IMR-90 (cell line): ENCODE measurements at regions not wholly inside any gene's neighbourhood (a gene's known extent, or its start where the extent isn't known, plus 50 kb on each side); places are given as distances from the start of the nearest gene placed in this dataset.

Source experiments
- ATAC-seq: fragments of 200-7000 bp; cut with Tn5 transposase; 2 replicates; pipeline ENCODE4 v1.9.1; 2020; ENCODE audit warnings: low read depth, mild to moderate bottlenecking, moderate library complexity
- BruUV-seq: library from RNA; stranded (reverse); fragments of 400-500 nt; replicated peaks from 2 replicates; lab custom pipeline; 2021; lab: Mats Ljungman, UMichigan
- CTCF ChIA-PET: fragments of 300-600 bp; formaldehyde crosslinking; extraction: SDS; loops from one replicate; lab custom pipeline; 2021; ENCODE audit warnings: antibody characterized with exemption; lab: Yijun Ruan, JAX
- POLR2A ChIA-PET: fragments of 300-600 bp; sonication (Branson Sonifier 250); formaldehyde crosslinking; loops from one replicate; lab custom pipeline; 2022; ENCODE audit warnings: antibody characterized with exemption; ENCODE audit not compliant: unreplicated experiment; lab: Charles Lee
- DNase-seq: peaks from one replicate; pipeline ENCODE4 v3.0.0; 2013
- H2AFZ ChIP-seq: replicated peaks from 2 replicates; pipeline ENCODE3; 2013; ENCODE audit warnings: low read length, mild to moderate bottlenecking; ENCODE audit not compliant: poor library complexity
- H2AK5ac ChIP-seq: 2 replicates; pipeline ENCODE4 v1.6.1; 2013; ENCODE audit warnings: low read depth, low read length, inconsistent platforms
- H2AK9ac ChIP-seq: replicated peaks from 2 replicates; pipeline ENCODE3; 2013; ENCODE audit warnings: mild to moderate bottlenecking, low read depth, low read length, moderate library complexity; ENCODE audit not compliant: poor library complexity
- H2BK120ac ChIP-seq: 2 replicates; pipeline ENCODE4 v1.6.1; 2013; ENCODE audit warnings: low read depth, low read length, inconsistent platforms
- H2BK15ac ChIP-seq: 3 replicates; pipeline ENCODE4 v1.6.1; 2013; ENCODE audit warnings: low read depth, low read length, inconsistent platforms
- H2BK20ac ChIP-seq: 2 replicates; pipeline ENCODE4 v1.6.1; 2013; ENCODE audit warnings: low read depth, mild to moderate bottlenecking, inconsistent platforms, low read length, moderate library complexity
- H2BK5ac ChIP-seq: 2 replicates; pipeline ENCODE4 v1.6.1; 2013; ENCODE audit warnings: mild to moderate bottlenecking, low read depth, low read length, inconsistent platforms; ENCODE audit not compliant: poor library complexity, severe bottlenecking
- H3K14ac ChIP-seq: replicated peaks from 2 replicates; pipeline ENCODE4 v1.6.1; 2013; ENCODE audit warnings: low read depth, low read length, inconsistent platforms
- H3K18ac ChIP-seq: 2 replicates; pipeline ENCODE4 v1.6.1; 2013; ENCODE audit warnings: low read depth, low read length, control low read depth
- H3K23ac ChIP-seq: 2 replicates; pipeline ENCODE4 v1.6.1; 2013; ENCODE audit warnings: low read depth, low read length, inconsistent platforms
- H3K27ac ChIP-seq: 2 replicates; pipeline ENCODE4 v1.5.1; 2013; ENCODE audit warnings: mild to moderate bottlenecking, control low read depth, low read length; ENCODE audit not compliant: insufficient read depth
- H3K27me3 ChIP-seq: 2 replicates; pipeline ENCODE4 v1.6.1; 2013; ENCODE audit warnings: low read length; ENCODE audit not compliant: control insufficient read depth, insufficient read depth
- H3K36me3 ChIP-seq: 2 replicates; pipeline ENCODE4 v1.6.1; 2013; ENCODE audit warnings: low read length, mixed read lengths; ENCODE audit not compliant: control insufficient read depth, insufficient read depth
- H3K4ac ChIP-seq: 2 replicates; pipeline ENCODE4 v1.6.1; 2013; ENCODE audit warnings: low read depth, low read length, inconsistent platforms
- H3K4me1 ChIP-seq: 2 replicates; pipeline ENCODE4 v1.6.1; 2013; ENCODE audit warnings: low read length, mixed read lengths; ENCODE audit not compliant: control insufficient read depth, insufficient read depth
- H3K4me2 ChIP-seq: 2 replicates; pipeline ENCODE4 v1.6.1; 2013; ENCODE audit warnings: low read depth, mild to moderate bottlenecking, control low read depth, low read length, moderate library complexity
- H3K4me3 ChIP-seq: 2 replicates; pipeline ENCODE4 v1.5.1; 2013; ENCODE audit warnings: low read depth, mild to moderate bottlenecking, control low read depth, low read length, moderate library complexity; ENCODE audit not compliant: insufficient read depth
- H3K56ac ChIP-seq: 2 replicates; pipeline ENCODE4 v1.6.1; 2013; ENCODE audit warnings: low read length, inconsistent platforms; ENCODE audit not compliant: insufficient read depth; ENCODE audit errors: extremely low read depth
- H3K79me1 ChIP-seq, 2 experiments: 2 replicates each; pipeline ENCODE4 v1.6.1; 2013; ENCODE audit warnings: low read length in 2 of 2, inconsistent platforms in 1 of 2, low read depth in 1 of 2
- H3K9ac ChIP-seq: 2 replicates; pipeline ENCODE4 v1.6.1; 2013; ENCODE audit warnings: low read depth, low read length, control low read depth
- H3K9me1 ChIP-seq: 2 replicates; pipeline ENCODE4 v1.6.1; 2013; ENCODE audit warnings: low read length, inconsistent platforms; ENCODE audit not compliant: insufficient read depth
- H3K9me3 ChIP-seq: 2 replicates; pipeline ENCODE4 v1.6.1; 2013; ENCODE audit warnings: low read length; ENCODE audit not compliant: control insufficient read depth, insufficient read depth
- H4K20me1 ChIP-seq: 2 replicates; pipeline ENCODE4 v1.6.1; 2013; ENCODE audit warnings: low read length, inconsistent platforms; ENCODE audit not compliant: insufficient read depth
- H4K5ac ChIP-seq: 2 replicates; pipeline ENCODE4 v1.6.1; 2013; ENCODE audit warnings: mild to moderate bottlenecking, low read depth, low read length, control low read depth
- H4K8ac ChIP-seq, 2 experiments: 2 replicates each; pipeline ENCODE4 v1.6.1; 2013; ENCODE audit warnings: low read depth in 2 of 2, low read length in 2 of 2, control low read depth in 1 of 2, inconsistent platforms in 1 of 2
- H4K91ac ChIP-seq: 2 replicates; pipeline ENCODE4 v1.6.1; 2013; ENCODE audit warnings: low read depth, low read length, inconsistent platforms; ENCODE audit not compliant: insufficient read depth
- CHD1 ChIP-seq: IDR thresholded peaks from 2 replicates; pipeline ENCODE4 v1.6.1; 2012; ENCODE audit warnings: low read depth, low read length, improper control_type of control experiment
- CTCF ChIP-seq: conservative IDR thresholded peaks from 2 replicates; pipeline ENCODE4 v1.5.1; 2012; ENCODE audit warnings: mild to moderate bottlenecking, low read depth, low read length, improper control_type of control experiment
- MAFK ChIP-seq: IDR thresholded peaks from 2 replicates; pipeline ENCODE4 v1.6.1; 2012; ENCODE audit warnings: low read depth, low read length, improper control_type of control experiment
- POLR2A ChIP-seq: IDR thresholded peaks from 2 replicates; pipeline ENCODE4 v1.6.1; 2012; ENCODE audit warnings: mild to moderate bottlenecking, low read depth, low read length
- RAD21 ChIP-seq: IDR thresholded peaks from 2 replicates; pipeline ENCODE4 v1.6.1; 2012; ENCODE audit warnings: low read length, improper control_type of control experiment
- WGBS, 2 experiments: methylation state at CpG; one replicate each; pipeline versions ENCODE4 v1.1.5 to v1.1.7; 2013; ENCODE audit warnings: missing lambda C conversion rate in 2 of 2; ENCODE audit not compliant: insufficient read length in 1 of 2; ENCODE audit errors: extremely low coverage in 2 of 2; 5-methylcytosine and 5-hydroxymethylcytosine counted together
- dilution Hi-C: fragments of 300-500 bp; cut with HindIII; formaldehyde crosslinking; loops from one replicate; pipeline ENCODE4 v1.14.3; 2018; ENCODE audit warnings: low sequenced_read_pairs; ENCODE audit not compliant: unreplicated experiment
- in situ Hi-C: fragments of 300-500 bp; cut with MboI; formaldehyde crosslinking; loops from 3 replicates; pipeline ENCODE4 v1.14.3; 2019; ENCODE audit warnings: low sequenced_read_pairs, inconsistent platforms, mixed read lengths
- intact Hi-C: fragments of 100-400 bp; cut with micrococcal nuclease; formaldehyde crosslinking; loops from 2 replicates; pipeline ENCODE4 v1.10.0; 2022

- H2AK9ac ChIP-seq: no peak overlapping the region
- H2AFZ ChIP-seq: no peak overlapping the region
- intact Hi-C loops: no loop called here
- no peaks in the 10 kb centered on the region for H3K4me1 ChIP-seq
- H2BK5ac ChIP-seq: no peak overlapping the region
- 0 out of 2 replicates have a peak, but pooled peaks cover 2% of the 10 kb centered on the region for H3K9me3 ChIP-seq
- no peak overlapping the region for H4K91ac ChIP-seq
- H3K4me3 ChIP-seq: no peak overlapping the region
- H3K23ac ChIP-seq: no peak overlapping the region
- no peak overlapping the region for H3K4me2 ChIP-seq
- H3K18ac ChIP-seq: no peak overlapping the region
- H3K27me3 ChIP-seq: no peaks in the 10 kb centered on the region
- H3K27ac ChIP-seq: no peak overlapping the region
- H2BK20ac ChIP-seq: no peak overlapping the region
- H3K56ac ChIP-seq: no peak overlapping the region
- no peaks in the 10 kb centered on the region for H3K79me1 ChIP-seq
- BruUV-seq: no TSS peak
- no peak overlapping the region for H2AK5ac ChIP-seq
- WGBS, 2 experiments: 60% methylated on average over 1 of the region's 4 CpGs; no CpG with 5 or more reads in 1 of the 2 experiments
- no peak overlapping the region for H4K8ac ChIP-seq
- no peak for DNase-seq
- in situ Hi-C loops: no loop called here
- no peak overlapping the region for H2BK120ac ChIP-seq
- POLR2A ChIA-PET: no interaction called here
- no peak overlapping the region for H3K14ac ChIP-seq
- TF ChIP-seq CHD1: no peak
- TF ChIP-seq CTCF: no peak
- TF ChIP-seq RAD21: no peak
- TF ChIP-seq POLR2A: no peak
- no peak for TF ChIP-seq MAFK
- H4K20me1 ChIP-seq: no peaks in the 10 kb centered on the region
- H4K5ac ChIP-seq: no peak overlapping the region
- dilution Hi-C loops: no loop called here
- no peaks in the 10 kb centered on the region for H3K9me1 ChIP-seq
- H3K4ac ChIP-seq: no peak overlapping the region
- no peak overlapping the region for H2BK15ac ChIP-seq
- no peaks in the 10 kb centered on the region for H3K36me3 ChIP-seq
- ATAC-seq: no peak
- CTCF ChIA-PET: no interaction called here
- H3K9ac ChIP-seq: no peak overlapping the region
Measured at GRCh38 chr4:77538574-77539157, 67.0 kb upstream of the CXCL13 start.
